ENCODE measurements at regions not wholly inside any gene's neighbourhood (a gene's known extent, or its start where the extent isn't known, plus 50 kb on each side); places are given as distances from the start of the nearest gene placed in this dataset.

GRCh38 chr5:12691330-12691729 lies 787.1 kb upstream of the CTNND2 start:
- ChIA-PET POLR2A (no interaction called here), CTCF (no interaction called here)
- Histone ChIP-seq H3K9me3 (ENCODE audit: control insufficient read depth, insufficient read depth, low read depth, low read length) (no peaks in the 10 kb centered on the region), H3K36me3 (ENCODE audit: control insufficient read depth in 2 of 2, insufficient read depth in 1 of 2, low read length in 2 of 2) (no peaks in the 10 kb centered on the region), H3K4me3 (ENCODE audit: low read depth, low read length) (no peak overlapping the region), H3K4me1 (ENCODE audit: control insufficient read depth, insufficient read depth, low read length) (no peaks in the 10 kb centered on the region), H3K27ac (ENCODE audit: extremely low read depth, low read depth, low read length) (no peak overlapping the region)
- TF ChIP-seq BCL11A (tag by site-specific recombination; IDR thresholded peaks at IDR 0.05; ENCODE audit: low read depth): no peak
- no peak for TF ChIP-seq ZBTB20 (tag by site-specific recombination; IDR thresholded peaks at IDR 0.05)
- no peak for TF ChIP-seq ZNF404 (tag by site-specific recombination; IDR thresholded peaks at IDR 0.05)
- TF ChIP-seq, protein P1, sequence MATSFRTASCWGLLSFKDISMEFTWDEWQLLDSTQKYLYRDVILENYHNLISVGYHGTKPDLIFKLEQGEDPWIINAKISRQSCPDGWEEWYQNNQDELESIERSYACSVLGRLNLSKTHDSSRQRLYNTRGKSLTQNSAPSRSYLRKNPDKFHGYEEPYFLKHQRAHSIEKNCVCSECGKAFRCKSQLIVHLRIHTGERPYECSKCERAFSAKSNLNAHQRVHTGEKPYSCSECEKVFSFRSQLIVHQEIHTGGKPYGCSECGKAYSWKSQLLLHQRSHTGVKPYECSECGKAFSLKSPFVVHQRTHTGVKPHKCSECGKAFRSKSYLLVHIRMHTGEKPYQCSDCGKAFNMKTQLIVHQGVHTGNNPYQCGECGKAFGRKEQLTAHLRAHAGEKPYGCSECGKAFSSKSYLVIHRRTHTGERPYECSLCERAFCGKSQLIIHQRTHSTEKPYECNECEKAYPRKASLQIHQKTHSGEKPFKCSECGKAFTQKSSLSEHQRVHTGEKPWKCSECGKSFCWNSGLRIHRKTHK (tag by site-specific recombination; IDR thresholded peaks at IDR 0.05): no peak

DNA sequence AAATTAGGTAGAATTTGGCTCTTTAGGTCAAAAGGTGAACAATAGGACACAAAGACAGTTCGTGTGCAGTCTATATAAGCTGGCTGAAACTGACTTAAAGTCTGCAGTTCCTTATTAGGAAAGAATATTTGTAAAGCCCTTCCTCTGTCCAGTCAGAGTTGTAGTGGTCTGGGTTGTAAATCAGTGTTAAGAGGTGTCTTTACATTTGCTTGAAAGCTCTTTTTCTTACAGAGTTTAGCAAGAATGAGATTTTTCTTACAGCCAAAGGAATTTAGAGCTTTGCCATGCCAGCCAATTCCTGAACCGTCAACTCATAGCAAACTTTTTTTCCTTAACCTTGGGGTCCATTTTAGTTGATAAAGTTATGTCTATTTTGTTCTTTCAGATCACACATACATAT lies 786.1 kb upstream of the CTNND2 start:
- TF ChIP-seq RBAK (tag by site-specific recombination; IDR thresholded peaks at IDR 0.05): no peak
- TF ChIP-seq TCF7L2 (IDR thresholded peaks at IDR 0.05; ENCODE audit: borderline replicate concordance, low read depth, low read length): no peak
- TF ChIP-seq ZNF311 (tag by site-specific recombination; IDR thresholded peaks at IDR 0.05; ENCODE audit: borderline replicate concordance): no peak
- no peak for TF ChIP-seq ZNF174 (tag by site-specific recombination; IDR thresholded peaks at IDR 0.05)
- TF ChIP-seq KLF1 (tag by site-specific recombination; IDR thresholded peaks at IDR 0.05): no peak
- TF ChIP-seq, protein P2, sequence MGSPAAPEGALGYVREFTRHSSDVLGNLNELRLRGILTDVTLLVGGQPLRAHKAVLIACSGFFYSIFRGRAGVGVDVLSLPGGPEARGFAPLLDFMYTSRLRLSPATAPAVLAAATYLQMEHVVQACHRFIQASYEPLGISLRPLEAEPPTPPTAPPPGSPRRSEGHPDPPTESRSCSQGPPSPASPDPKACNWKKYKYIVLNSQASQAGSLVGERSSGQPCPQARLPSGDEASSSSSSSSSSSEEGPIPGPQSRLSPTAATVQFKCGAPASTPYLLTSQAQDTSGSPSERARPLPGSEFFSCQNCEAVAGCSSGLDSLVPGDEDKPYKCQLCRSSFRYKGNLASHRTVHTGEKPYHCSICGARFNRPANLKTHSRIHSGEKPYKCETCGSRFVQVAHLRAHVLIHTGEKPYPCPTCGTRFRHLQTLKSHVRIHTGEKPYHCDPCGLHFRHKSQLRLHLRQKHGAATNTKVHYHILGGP (tag by site-specific recombination; IDR thresholded peaks at IDR 0.05): no peak
- TF ChIP-seq ZNF133 (tag by site-specific recombination; IDR thresholded peaks at IDR 0.05): no peak
- TF ChIP-seq, protein P3, sequence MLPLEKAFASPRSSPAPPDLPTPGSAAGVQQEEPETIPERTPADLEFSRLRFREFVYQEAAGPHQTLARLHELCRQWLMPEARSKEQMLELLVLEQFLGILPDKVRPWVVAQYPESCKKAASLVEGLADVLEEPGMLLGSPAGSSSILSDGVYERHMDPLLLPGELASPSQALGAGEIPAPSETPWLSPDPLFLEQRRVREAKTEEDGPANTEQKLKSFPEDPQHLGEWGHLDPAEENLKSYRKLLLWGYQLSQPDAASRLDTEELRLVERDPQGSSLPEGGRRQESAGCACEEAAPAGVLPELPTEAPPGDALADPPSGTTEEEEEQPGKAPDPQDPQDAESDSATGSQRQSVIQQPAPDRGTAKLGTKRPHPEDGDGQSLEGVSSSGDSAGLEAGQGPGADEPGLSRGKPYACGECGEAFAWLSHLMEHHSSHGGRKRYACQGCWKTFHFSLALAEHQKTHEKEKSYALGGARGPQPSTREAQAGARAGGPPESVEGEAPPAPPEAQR (tag by site-specific recombination; IDR thresholded peaks at IDR 0.05): no peak
- TF ChIP-seq ZNF16 (tag by site-specific recombination; IDR thresholded peaks at IDR 0.05; ENCODE audit: low read depth): no peak
- TF ChIP-seq, protein P4, sequence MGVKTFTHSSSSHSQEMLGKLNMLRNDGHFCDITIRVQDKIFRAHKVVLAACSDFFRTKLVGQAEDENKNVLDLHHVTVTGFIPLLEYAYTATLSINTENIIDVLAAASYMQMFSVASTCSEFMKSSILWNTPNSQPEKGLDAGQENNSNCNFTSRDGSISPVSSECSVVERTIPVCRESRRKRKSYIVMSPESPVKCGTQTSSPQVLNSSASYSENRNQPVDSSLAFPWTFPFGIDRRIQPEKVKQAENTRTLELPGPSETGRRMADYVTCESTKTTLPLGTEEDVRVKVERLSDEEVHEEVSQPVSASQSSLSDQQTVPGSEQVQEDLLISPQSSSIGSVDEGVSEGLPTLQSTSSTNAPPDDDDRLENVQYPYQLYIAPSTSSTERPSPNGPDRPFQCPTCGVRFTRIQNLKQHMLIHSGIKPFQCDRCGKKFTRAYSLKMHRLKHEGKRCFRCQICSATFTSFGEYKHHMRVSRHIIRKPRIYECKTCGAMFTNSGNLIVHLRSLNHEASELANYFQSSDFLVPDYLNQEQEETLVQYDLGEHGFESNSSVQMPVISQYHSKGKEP (tag by site-specific recombination; IDR thresholded peaks at IDR 0.05): no peak
- Histone ChIP-seq H3K27ac (ENCODE audit: extremely low read depth, low read depth, low read length) (no peak overlapping the region), H3K4me3 (ENCODE audit: low read depth, low read length) (no peak overlapping the region), H3K36me3 (ENCODE audit: control insufficient read depth in 2 of 2, insufficient read depth in 1 of 2, low read length in 2 of 2) (no peaks in the 10 kb centered on the region), H3K4me1 (ENCODE audit: control insufficient read depth, insufficient read depth, low read length) (no peaks in the 10 kb centered on the region), H3K9me3 (ENCODE audit: control insufficient read depth, insufficient read depth, low read depth, low read length) (no peaks in the 10 kb centered on the region)
- ChIA-PET CTCF (no interaction called here), POLR2A (no interaction called here)

DNA sequence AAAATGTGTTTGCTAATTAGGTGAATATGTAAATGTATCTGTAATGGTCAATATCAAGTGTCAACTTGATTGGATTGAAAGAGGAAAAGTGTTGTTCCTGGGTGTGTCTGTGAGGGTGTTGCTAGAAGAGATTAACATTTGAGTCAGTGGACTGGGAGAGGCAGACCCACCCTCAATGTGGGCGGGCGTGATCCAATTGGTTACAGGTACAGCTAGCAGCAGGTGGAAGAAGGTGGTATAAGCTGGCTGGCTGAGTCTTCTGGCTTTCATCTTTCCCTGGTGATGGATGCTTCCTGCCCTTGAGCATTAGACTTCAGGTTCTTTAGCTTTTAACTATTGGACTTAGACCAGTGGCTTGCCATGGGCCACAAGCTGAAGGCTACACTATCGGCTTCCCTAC lies 779.0 kb upstream of the CTNND2 start:
- no peaks in the 10 kb centered on the region for H3K4me1 ChIP-seq (ENCODE audit: control insufficient read depth, insufficient read depth, low read length)
- ChIA-PET POLR2A (no interaction called here), CTCF (no interaction called here)
- no peaks in the 10 kb centered on the region for H3K36me3 ChIP-seq (ENCODE audit: control insufficient read depth in 2 of 2, insufficient read depth in 1 of 2, low read length in 2 of 2)
- H3K27ac ChIP-seq (ENCODE audit: extremely low read depth, low read depth, low read length): no peak overlapping the region
- no peaks in the 10 kb centered on the region for H3K9me3 ChIP-seq (ENCODE audit: control insufficient read depth, insufficient read depth, low read depth, low read length)
- TF ChIP-seq KLF7 (tag by site-specific recombination; IDR thresholded peaks at IDR 0.05; ENCODE audit: borderline replicate concordance) (no peak), GLI2 (tag by site-specific recombination; IDR thresholded peaks at IDR 0.05; ENCODE audit: borderline replicate concordance, low read depth) (no peak), REPIN1 (tag by site-specific recombination; IDR thresholded peaks at IDR 0.05; ENCODE audit: low read depth) (no peak), ZNF768 (tag by site-specific recombination; IDR thresholded peaks at IDR 0.05) (no peak), ZNF248 (tag by site-specific recombination; IDR thresholded peaks at IDR 0.05) (no peak)
- H3K4me3 ChIP-seq (ENCODE audit: low read depth, low read length): no peak overlapping the region
